Activated T-cell treated with anti-CD3 and anti-CD28 coated beads for 1 hour (primary cell): ENCODE measurements at regions not wholly inside any gene's neighbourhood (a gene's known extent, or its start where the extent isn't known, plus 50 kb on each side); places are given as distances from the start of the nearest gene placed in this dataset.

Experiments used
- DNase-seq: peaks from one replicate; pipeline ENCODE4 v3.0.0-alpha.2; 2020; ENCODE audit warnings: low read depth

DNA sequence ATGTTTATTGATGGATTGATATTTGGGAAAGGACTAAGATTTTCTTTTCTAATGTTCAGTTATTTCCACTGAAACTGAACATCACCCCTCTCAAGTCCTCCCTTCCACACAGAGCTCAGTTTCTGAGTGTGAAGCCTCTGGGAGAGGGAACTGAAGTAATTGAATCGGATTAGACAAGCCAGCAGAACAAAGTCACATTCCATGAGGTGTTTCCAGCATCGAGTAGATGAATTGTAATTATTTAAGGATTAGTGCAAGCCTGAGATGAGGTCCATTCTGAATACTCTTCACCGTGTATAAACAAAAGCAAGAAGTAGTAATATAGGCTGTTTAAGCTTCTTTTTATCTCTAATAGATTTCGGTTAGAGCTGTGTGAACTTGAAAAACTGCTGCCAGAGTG is 2060.5 kb downstream of the MAT2B start:
- no peak for DNase-seq

DNA sequence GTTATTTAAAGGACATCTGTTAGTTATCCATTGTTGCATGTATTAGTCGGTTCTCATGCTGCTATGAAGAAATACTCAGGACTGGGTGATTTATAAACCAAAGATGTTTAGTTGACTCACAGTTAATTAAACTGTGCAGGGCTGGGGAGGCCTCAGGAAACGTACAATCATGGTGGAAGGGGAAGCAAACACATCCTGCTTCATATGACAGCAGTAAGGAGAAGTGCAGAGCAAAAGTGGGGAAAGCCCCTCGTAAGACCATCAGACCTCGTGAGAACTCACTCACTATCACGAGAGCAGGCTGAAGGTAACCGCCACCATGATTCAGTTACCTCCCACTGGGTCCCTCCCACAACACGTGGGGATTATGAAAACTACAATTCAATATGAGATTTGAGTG is 2064.1 kb downstream of the MAT2B start:
- no peak for DNase-seq

DNA sequence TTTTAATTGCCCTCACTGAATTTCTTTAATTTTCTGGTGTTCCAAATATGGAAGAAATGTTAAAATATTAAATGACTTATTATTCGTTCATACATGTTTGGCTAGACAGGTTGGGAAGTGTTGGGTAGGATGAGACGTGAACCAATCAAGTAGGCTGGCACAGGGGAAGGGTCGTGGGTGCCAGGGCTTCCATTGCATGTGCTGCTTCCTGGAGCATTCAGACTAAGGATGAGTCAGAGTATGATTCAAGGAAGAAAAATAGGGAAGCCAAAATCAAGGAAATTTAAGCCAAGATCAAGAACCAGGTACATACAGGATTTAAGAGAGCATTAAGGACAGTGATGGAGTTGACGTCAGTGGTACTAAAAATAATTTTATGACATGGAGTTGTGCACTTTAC is 2068.0 kb downstream of the MAT2B start:
- DNase-seq, result no peak

DNA sequence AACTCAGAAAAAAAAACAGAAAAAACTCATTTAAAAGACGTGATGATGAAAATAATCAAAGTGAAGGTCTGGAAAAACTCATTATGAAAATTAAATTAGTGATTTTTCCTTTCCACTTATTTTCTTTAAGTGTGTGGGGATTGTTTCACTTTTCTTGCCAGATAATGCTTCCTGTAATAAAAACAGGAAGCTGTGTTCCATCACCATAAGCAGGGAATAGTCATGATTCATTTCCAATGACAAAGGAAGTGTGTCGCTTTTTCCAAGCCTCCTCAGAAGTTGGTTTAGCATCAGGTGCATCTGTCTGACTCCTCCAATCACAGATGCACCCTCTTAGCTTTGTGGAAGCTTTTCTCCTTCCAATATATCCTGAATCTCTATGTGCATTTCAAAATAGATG is 2068.7 kb downstream of the MAT2B start:
- DNase-seq, result no peak

DNA sequence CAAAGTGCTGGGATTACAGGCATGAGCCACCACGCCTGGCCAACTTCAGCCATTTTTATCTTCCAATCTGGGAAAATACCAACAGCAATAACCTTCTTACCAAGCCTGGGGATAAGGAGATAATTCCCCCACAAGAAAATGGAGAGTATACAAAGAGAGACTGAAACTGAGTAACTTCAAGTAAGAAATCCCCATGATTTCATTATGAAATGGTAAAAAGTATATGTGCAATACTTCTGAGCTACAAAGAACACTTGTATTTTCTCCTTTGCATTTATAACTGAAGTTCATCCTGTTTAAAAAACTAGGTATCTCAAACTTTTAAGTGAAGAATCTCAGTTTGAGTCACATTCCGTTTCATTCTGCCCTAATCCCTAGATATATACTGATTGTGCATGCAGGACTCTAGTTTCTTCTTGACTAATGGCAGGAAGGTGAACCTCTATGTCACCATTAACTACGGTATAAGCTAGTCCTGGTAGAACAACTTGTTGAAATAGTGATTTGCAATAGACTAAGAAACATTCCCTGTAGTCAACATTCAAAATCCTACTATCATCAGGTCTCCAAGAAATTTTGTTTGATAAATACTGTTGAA is 2071.4 kb downstream of the MAT2B start:
- no peak for DNase-seq

DNA sequence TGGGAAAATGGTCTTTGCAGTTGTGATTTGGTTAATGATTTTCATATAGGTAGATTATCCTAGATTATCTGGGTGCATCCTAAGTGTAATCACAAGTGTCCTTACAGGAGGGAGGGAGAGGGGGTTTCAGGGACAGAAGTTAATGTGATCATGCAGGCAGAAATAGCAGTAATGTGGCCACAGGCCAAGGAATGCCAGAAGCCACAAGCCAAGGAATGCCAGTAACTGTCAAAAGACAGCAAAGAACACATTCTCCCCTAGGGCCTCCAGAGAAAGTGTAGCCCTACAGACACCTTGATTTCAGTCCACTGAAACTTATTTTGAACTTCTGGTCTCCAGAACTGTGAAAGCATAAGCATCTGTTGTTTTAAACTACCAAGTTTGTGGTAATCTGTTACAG is 2074.5 kb downstream of the MAT2B start:
- no peak for DNase-seq

DNA sequence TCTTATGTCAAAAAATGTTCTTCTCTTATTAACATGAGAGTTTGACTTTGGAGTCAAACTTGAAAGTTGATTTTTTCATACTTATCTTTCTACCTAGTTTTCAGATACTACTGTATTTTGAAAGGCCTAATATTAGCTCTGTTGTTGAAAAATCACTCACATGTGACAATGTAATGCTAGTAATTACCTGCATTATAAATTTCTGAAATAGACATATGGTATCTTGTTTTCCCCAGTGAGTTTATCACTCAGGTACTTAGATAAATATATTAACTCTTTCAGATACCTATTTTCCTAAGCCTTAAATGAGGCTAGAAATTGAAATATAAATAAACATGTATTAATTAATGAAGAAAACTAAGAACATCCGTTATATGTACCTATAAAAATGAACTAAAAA is 2089.3 kb downstream of the MAT2B start:
- DNase-seq, result no peak

DNA sequence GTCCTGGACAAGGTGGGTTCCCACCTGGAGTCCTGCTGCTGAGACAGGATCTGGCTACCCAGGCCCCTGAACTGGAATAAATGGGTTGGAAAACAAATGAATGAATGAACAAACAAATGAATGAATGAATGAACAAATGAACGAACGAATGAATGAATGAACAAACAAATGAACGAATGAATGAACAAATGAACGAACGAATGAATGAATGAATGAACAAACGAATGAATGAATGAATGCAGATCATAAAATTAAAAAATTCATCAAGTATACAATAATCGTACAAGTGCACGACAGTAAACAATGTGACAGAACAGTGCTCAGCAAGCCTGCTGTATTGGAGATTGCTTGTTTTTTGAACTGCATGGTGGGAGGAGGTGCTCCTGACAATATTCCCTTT is 2097.1 kb downstream of the MAT2B start:
- no peak for DNase-seq

DNA sequence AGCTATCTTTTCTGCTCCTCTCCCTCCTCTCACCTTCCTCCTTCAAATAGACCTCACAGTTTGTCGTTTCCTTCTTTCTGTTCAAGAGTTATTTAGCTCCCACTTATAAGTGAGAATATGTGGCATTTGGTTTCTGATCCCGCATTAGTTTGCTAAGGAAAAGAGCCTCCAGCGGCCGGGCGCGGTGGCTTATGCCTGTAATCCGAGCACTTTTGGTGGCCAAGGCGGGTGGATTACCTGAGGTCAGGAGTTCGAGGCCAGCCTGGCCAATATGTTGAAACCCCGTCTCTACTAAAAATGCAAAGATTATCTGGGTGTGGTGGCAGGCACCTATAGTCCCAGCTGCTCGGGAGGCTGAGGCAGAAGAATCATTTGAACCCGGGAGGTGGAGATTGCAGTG is 2101.6 kb downstream of the MAT2B start:
- DNase-seq, result no peak

DNA sequence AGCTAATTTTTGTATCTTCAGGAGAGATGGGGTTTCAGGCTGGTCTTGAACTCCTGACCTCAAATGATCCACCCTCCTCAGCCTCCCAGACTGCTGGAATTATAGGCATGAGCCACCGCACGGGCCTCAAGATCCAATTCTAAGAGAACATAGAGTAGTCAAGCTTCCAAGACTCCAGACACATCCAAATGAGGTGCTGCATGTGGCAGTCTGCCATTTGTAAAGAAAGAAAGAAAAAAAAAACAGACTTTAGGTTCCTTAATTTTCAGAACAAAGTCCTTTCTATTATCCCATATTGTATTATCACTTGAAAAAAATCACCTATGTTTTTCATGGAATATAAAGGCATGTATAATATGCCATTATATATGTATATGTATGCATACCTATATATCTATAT is 2104.5 kb downstream of the MAT2B start:
- DNase-seq, result no peak

DNA sequence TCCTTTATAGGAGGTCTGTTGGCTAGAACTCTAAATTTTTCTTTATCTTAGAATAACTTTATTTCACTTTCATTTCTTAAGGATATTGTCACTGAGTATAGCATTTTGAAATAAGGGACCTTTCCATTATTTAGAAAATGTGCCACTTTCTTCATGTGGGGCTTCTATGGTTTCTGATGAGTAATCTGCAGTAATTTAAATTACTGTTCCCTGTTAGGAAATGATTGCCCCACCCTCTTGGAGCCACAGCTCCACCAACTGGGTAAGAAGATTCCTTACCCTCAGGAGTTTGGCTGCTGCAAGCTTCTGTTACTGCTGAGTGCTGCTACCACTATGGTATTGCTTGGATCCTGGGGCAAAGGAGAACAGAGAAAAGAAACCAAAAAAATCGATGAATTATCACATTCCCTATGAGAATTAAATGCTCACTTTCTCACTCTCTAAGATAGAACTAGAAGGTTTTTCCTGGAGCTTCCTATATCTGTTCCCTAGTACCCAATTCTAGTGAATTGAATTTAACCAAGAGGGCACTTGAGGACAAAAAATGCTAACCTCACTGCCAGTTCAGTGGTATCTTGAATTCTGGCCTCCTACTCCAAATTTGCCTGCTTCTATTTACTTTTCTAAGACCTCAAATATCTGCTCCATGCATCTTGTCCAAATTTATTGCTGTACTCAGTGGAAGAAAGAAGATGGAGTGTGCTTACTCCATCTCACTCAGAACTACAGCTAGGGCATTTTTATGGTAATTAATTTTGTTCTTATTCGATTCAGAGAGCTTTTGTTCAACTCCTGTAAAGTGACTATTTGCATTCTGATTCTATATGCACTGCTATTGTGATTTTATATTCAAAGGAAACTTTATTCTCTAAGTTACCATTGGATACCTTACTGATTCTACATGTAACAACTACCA is 2111.3 kb downstream of the MAT2B start:
- no peak for DNase-seq

DNA sequence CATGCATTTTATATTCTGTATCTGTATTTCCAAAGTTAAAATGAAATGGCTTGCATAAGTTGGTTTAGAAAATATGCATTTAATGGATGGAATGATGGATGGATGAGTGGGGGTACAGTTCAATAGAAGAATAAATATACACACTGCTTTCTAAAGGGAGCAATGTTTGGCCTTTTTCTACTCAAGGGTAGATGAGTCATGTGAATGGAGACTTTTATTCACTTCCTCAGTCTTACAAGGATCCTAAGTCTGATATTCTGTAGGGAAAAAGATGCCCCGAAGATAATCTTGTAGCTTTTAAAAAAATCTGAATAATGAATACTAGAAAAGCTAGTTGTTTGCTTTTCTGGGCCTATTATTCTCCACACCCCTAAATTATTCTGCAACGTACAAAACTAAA is 2112.1 kb downstream of the MAT2B start:
- no peak for DNase-seq

DNA sequence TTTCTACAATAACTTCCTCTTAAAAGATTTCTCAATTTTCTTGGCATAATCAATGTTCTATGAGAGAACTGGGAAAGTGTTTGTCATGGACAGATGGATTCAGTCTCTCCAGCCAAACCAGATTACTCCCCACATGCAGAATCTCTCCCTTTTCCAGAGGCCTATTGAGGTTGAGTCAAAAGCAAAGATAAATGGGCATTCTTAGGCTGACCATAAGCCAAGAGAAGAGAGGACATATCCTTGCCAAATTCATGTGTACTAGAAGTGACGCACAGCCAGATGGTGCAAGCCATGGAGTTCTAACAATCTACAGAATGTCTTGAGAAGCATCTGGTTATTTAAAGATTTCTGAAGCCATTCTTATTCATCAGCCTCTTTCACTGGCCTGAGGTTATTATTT is 2115.0 kb downstream of the MAT2B start:
- DNase-seq, result no peak

DNA sequence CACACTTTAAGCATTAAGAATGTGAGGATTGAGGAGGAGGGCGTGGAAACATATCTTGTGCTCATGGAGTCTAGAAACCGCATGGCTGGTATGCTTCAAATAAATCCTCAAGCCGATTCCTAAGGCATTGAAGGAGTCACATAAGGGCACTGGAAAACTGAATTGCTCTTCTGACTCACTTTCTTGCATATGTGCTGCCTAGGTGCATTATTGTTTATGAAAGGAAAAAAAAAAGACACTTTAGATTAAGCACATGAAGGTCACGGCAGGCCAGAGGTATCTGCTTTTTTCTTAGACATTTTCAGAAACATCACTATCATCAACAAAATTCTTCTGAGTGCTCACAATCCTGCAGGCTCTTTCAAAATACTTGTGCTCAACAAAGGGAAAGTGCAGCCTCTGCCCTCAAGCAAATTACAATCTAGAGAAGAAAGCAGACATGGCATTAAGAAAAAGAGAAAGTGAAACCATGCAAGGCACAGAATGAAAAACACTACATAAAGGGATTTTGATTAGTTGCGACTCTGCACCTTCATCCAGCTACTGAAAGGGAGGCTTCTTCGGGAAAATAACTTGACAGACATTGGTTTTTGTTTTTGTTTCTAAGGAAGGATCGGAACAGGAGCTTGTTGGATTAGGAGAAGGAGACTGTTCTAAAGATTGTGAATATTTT is 2117.6 kb downstream of the MAT2B start:
- DNase-seq, result no peak

DNA sequence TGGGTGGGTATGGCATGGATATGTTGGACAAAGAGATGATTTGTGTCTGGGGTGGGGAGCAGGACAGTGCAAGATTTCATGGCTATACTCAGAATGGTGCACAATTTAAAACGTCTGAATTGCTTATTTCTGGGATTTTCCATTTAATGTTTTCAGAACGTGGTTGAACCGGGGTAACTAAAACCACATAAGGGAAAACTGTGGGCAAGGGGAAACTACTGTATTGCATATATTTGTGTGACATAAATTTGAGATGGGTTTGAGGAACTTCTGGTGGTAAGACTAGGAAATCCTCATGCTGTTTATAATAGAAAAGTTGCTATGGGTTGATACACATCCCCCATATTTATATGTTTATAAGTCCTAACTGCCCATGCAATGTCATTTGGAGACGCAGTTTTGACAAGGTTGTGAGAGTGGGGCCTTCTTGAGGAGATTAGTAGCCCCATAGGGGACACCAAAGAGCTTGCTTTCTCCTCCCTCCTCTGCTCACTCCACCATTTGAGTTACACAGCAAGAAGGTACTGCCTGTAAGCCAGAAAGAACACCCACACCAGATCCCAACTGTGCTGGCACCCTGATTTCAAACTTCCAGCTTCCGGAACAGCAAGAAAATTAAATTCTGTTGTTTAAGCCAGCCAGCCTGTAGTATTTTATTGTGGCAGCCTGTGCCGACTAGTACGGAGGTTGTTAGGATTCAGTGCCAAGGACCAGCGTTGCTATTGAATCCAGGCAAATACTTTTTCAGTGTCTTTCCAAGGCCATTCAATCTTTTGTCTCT is 2118.9 kb downstream of the MAT2B start:
- DNase-seq, result no peak

DNA sequence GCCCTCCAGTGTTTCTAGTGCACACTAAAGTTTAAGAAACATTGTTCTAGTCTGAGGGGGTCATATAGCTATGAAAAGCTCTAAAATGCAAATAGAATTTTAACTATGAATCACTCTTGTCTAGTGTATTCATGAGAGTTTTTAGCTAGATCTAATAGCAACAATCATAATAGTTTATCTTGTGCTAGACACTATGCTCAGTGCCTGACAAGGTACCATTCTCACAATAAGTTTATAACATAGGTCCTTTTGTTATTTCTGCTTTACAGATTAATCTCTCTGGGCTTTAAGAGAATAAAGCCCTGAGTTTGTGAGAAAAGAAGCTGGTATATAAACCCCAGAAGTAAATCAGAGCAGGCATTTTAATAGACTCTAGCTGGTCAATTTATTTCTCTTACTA is 2120.7 kb downstream of the MAT2B start:
- DNase-seq, result no peak

DNA sequence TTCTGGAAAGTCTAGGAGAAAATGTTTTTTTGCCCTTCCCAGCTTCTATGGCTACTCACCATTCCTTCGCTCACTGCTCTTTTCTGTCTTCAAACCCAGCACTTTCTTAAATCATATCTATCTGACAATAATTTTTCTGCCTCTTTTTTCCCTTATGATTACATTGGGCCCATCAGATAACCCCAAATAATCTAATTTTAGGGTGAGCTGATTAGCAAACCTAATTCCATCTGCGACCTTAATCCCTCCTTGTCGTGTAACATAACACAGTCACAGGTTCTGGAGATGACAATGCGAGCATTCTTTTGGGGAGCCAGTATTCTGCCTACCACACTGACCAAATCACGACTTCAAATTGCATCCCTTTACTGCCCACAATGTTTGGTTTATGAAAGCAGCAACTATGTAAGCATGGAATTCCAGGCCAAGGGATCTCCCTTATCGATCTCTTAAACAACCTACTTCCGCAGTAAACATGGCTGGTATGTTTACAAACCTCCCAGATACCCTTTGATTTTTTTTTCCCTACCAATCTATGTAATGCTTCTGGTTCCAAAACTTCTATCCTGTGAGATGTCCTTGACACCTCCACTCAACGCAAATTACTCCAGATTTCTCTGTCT is 2122.2 kb downstream of the MAT2B start:
- DNase-seq, result no peak

DNA sequence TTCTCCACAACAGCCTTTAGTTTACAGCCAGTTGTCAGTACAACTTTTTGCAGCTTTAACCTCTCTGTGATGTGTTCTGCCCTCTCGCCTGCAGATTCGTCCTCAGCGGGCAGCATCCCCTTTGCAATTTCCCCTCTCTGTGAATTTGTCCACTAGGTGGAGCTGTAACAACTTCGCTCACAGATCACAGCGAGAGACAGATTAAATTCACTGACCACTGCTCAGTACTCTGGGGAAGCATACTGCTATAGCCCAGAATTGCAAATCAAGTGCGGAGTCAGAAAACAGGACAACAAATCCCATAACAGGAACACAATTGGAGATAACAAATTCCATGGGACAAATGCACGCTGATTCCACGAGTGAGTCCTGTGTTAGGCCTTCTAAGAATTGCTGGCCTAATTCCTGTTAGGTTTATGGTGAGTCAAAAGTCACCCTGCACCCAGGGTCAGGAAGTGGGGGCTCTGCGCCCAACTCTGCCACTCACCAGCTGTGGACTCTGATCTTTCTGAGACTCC is 2124.9 kb downstream of the MAT2B start:
- DNase-seq, result no peak

DNA sequence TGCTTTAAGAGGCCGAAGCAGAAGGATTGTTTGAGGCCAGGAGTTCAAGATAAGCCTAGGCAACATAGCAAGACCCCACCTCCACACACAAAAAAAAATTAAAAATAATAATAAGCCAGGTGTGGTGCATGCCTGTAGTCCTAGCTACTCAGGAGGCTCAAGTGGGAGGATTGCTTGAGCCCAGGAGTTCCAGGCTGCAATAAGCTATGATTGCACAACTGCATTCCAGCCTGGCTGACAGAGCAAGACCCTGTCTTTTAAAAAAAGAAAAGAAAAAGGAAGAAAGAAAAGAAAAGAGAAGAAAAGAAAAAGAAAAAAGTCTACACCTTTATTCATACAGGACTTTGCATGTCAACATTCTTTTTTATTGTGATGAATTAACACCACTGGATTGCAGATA is 2125.8 kb downstream of the MAT2B start:
- DNase-seq, result no peak

DNA sequence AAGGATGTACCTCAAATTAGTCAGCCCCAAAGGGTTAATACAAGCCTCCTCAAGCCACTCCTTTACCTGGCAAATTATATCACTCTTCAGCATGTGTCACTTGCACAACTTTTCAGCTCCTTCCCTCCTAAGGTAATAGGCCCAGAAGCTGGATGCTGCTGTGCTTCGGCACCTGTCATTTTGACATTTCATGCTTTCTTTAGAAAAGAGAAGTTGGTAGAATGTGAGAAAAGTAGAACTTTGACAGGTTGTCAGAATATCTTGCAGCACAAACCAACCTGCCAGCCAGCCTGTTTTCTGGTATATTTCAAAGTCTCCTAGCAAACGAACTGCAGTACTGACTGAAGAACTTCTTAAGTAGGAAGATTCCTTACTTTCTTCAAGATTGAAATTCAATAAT is 2136.9 kb downstream of the MAT2B start:
- DNase-seq, result no peak

DNA sequence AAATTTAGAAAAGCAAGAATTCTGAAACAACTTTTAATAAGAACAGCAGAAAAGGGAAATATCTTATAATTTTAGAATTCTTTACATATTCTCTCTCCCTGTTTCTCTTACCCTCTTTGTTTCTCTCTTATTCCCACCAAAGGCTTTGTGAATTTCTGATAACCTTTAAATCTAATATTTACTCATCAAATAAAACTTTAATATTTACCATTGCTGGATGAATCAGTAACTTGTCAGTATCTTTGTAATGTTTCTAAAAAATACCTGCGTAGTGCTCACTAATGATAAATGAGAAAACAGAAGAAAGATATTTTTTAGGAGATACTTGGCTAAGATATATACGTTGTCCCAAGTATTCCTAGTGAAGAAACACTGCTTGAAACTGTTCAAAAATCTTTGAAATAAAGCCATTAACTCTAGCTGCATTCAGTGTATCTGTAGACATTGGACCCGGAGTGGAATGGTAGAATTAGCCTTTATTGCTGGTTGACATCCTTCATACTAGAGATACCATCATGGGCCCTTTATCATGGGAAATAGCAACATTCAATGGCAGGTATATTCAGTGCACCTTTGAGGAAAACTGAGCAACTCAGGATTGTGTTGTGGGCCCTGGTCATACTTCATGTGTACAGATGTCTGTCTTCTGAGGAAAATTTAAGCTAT is 2160.4 kb downstream of the MAT2B start:
- DNase-seq, result no peak
